HepG2 (cell line): ENCODE measurements at regions not wholly inside any gene's neighbourhood (a gene's known extent, or its start where the extent isn't known, plus 50 kb on each side); places are given as distances from the start of the nearest gene placed in this dataset.

Experiments used
- HHEX ChIP-seq: IDR thresholded peaks from 2 replicates; pipeline ENCODE4 v1.6.1; 2016; ENCODE audit warnings: control low read depth
- JUN ChIP-seq: sonication (generic); formaldehyde crosslinking; IDR thresholded peaks from 2 replicates; pipeline ENCODE4 v1.4.0; 2020; ENCODE audit warnings: mild to moderate bottlenecking, missing genetic modification reagents
- MIXL1 ChIP-seq: IDR thresholded peaks from 2 replicates; pipeline ENCODE4 v1.6.1; 2016
- NCOA2 ChIP-seq: sonication (generic); formaldehyde crosslinking; IDR thresholded peaks from 2 replicates; pipeline ENCODE4 v1.8.0; 2022; ENCODE audit warnings: inconsistent platforms
- RBFOX2 ChIP-seq: fragments of 200-400 bp; formaldehyde crosslinking; IDR thresholded peaks from 2 replicates; pipeline ENCODE4 v1.6.1; 2017; ENCODE audit warnings: low read depth, mild to moderate bottlenecking, low read length
- SAP130 ChIP-seq: IDR thresholded peaks from 2 replicates; pipeline ENCODE4 v1.6.1; 2016; ENCODE audit warnings: low read depth
- SIX4 ChIP-seq: sonication (generic); formaldehyde crosslinking; IDR thresholded peaks from 2 replicates; pipeline ENCODE4 v1.4.0; 2020; ENCODE audit warnings: missing genetic modification reagents
- SOX5 ChIP-seq: IDR thresholded peaks from 2 replicates; pipeline ENCODE4 v1.6.1; 2016; ENCODE audit warnings: borderline replicate concordance
- ZNF777 ChIP-seq: sonication (generic); formaldehyde crosslinking; IDR thresholded peaks from 2 replicates; pipeline ENCODE4 v1.4.0; 2020; ENCODE audit warnings: missing genetic modification reagents
- TF ChIP-seq, protein P1 (sequence below): sonication (generic); formaldehyde crosslinking; IDR thresholded peaks from 2 replicates; pipeline ENCODE4 v1.5.1; 2020; ENCODE audit warnings: mild to moderate bottlenecking, missing genetic modification reagents, borderline replicate concordance
- TF ChIP-seq, protein P2 (sequence below): sonication (generic); formaldehyde crosslinking; conservative IDR thresholded peaks from 2 replicates; pipeline ENCODE4 v1.5.0; 2020; ENCODE audit warnings: missing genetic modification reagents
- TF ChIP-seq, protein P3 (sequence below): sonication (generic); formaldehyde crosslinking; IDR thresholded peaks from 2 replicates; pipeline ENCODE4 v1.4.0; 2020; ENCODE audit warnings: missing genetic modification reagents
- TF ChIP-seq, protein P4 (sequence below): sonication (generic); formaldehyde crosslinking; conservative IDR thresholded peaks from 2 replicates; pipeline ENCODE4 v1.4.0; 2020; ENCODE audit warnings: mild to moderate bottlenecking, missing genetic modification reagents, moderate library complexity
- TF ChIP-seq, protein P5 (sequence below): sonication (generic); formaldehyde crosslinking; IDR thresholded peaks from 2 replicates; pipeline ENCODE4 v1.4.0; 2020; ENCODE audit warnings: missing genetic modification reagents, mild to moderate bottlenecking, borderline replicate concordance

DNA sequence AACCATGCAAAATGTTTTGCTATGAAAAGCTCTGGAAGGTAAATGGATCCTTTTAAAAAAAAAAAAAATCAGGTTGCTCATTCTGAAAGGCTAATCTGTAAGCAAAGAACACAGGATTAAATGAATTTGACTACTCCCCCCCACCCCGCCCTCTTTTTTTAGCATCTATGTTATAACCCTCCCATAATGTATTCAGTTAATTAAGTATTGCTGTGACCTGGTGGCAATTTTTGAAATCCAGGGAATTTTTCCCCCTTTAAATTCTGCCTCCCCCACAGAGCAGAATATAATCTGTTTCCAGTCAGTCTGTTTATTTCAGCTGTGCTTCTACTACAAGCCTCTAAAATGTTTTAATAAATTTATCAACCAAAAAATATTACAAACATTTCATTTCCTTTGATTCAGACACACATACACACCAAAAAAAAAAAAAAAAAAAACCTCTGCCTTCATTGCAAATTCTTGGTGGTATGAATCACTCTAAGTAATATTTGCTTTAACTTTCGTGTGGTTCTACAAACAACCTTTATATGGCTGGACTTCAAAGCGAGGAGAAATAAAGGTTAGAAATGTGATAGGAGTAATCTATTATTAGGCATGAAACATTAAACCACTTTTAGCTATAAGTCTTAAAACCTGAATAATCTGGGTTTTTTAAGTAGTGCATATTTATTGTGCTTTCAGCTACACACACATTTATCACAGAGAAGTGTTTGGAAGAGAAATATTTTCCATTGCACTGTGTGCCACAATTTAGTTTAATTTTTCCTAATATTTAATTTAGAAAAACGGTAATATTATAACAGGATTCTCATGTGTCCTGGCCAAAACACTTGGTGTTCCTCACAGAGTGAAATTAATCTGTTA, 64.4 kb upstream of the ARID5B start (continued):
- TF ChIP-seq, protein P1, sequence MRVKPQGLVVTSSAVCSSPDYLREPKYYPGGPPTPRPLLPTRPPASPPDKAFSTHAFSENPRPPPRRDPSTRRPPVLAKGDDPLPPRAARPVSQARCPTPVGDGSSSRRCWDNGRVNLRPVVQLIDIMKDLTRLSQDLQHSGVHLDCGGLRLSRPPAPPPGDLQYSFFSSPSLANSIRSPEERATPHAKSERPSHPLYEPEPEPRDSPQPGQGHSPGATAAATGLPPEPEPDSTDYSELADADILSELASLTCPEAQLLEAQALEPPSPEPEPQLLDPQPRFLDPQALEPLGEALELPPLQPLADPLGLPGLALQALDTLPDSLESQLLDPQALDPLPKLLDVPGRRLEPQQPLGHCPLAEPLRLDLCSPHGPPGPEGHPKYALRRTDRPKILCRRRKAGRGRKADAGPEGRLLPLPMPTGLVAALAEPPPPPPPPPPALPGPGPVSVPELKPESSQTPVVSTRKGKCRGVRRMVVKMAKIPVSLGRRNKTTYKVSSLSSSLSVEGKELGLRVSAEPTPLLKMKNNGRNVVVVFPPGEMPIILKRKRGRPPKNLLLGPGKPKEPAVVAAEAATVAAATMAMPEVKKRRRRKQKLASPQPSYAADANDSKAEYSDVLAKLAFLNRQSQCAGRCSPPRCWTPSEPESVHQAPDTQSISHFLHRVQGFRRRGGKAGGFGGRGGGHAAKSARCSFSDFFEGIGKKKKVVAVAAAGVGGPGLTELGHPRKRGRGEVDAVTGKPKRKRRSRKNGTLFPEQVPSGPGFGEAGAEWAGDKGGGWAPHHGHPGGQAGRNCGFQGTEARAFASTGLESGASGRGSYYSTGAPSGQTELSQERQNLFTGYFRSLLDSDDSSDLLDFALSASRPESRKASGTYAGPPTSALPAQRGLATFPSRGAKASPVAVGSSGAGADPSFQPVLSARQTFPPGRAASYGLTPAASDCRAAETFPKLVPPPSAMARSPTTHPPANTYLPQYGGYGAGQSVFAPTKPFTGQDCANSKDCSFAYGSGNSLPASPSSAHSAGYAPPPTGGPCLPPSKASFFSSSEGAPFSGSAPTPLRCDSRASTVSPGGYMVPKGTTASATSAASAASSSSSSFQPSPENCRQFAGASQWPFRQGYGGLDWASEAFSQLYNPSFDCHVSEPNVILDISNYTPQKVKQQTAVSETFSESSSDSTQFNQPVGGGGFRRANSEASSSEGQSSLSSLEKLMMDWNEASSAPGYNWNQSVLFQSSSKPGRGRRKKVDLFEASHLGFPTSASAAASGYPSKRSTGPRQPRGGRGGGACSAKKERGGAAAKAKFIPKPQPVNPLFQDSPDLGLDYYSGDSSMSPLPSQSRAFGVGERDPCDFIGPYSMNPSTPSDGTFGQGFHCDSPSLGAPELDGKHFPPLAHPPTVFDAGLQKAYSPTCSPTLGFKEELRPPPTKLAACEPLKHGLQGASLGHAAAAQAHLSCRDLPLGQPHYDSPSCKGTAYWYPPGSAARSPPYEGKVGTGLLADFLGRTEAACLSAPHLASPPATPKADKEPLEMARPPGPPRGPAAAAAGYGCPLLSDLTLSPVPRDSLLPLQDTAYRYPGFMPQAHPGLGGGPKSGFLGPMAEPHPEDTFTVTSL (CRISPR knock-in tag): peak; percentile 67; the same call in 1 of the 2 replicates
- TF ChIP-seq, protein P2, sequence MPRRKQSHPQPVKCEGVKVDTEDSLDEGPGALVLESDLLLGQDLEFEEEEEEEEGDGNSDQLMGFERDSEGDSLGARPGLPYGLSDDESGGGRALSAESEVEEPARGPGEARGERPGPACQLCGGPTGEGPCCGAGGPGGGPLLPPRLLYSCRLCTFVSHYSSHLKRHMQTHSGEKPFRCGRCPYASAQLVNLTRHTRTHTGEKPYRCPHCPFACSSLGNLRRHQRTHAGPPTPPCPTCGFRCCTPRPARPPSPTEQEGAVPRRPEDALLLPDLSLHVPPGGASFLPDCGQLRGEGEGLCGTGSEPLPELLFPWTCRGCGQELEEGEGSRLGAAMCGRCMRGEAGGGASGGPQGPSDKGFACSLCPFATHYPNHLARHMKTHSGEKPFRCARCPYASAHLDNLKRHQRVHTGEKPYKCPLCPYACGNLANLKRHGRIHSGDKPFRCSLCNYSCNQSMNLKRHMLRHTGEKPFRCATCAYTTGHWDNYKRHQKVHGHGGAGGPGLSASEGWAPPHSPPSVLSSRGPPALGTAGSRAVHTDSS (CRISPR knock-in tag): no peak
- TF ChIP-seq, protein P3, sequence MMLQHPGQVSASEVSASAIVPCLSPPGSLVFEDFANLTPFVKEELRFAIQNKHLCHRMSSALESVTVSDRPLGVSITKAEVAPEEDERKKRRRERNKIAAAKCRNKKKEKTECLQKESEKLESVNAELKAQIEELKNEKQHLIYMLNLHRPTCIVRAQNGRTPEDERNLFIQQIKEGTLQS (CRISPR knock-in tag): peak; percentile 54; the same call in 1 of the 2 replicates
- peak; percentile 55 for TF ChIP-seq NCOA2 (CRISPR knock-in tag)
- TF ChIP-seq, protein P4, sequence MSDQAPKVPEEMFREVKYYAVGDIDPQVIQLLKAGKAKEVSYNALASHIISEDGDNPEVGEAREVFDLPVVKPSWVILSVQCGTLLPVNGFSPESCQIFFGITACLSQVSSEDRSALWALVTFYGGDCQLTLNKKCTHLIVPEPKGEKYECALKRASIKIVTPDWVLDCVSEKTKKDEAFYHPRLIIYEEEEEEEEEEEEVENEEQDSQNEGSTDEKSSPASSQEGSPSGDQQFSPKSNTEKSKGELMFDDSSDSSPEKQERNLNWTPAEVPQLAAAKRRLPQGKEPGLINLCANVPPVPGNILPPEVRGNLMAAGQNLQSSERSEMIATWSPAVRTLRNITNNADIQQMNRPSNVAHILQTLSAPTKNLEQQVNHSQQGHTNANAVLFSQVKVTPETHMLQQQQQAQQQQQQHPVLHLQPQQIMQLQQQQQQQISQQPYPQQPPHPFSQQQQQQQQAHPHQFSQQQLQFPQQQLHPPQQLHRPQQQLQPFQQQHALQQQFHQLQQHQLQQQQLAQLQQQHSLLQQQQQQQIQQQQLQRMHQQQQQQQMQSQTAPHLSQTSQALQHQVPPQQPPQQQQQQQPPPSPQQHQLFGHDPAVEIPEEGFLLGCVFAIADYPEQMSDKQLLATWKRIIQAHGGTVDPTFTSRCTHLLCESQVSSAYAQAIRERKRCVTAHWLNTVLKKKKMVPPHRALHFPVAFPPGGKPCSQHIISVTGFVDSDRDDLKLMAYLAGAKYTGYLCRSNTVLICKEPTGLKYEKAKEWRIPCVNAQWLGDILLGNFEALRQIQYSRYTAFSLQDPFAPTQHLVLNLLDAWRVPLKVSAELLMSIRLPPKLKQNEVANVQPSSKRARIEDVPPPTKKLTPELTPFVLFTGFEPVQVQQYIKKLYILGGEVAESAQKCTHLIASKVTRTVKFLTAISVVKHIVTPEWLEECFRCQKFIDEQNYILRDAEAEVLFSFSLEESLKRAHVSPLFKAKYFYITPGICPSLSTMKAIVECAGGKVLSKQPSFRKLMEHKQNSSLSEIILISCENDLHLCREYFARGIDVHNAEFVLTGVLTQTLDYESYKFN (CRISPR knock-in tag): peak; percentile 74
- no peak for TF ChIP-seq ZNF777 (CRISPR knock-in tag)
- peak; percentile 57; the same call in 1 of the 2 replicates for TF ChIP-seq SIX4 (CRISPR knock-in tag)
- TF ChIP-seq, protein P5, sequence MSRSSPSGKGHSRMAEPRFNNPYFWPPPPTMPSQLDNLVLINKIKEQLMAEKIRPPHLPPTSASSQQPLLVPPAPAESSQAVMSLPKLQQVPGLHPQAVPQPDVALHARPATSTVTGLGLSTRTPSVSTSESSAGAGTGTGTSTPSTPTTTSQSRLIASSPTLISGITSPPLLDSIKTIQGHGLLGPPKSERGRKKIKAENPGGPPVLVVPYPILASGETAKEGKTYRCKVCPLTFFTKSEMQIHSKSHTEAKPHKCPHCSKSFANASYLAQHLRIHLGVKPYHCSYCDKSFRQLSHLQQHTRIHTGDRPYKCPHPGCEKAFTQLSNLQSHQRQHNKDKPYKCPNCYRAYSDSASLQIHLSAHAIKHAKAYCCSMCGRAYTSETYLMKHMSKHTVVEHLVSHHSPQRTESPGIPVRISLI (CRISPR knock-in tag): peak; percentile 87
- TF ChIP-seq SOX5 (CRISPR knock-in tag): peak; percentile 68; the same call in 1 of the 2 replicates
- TF ChIP-seq JUN (CRISPR knock-in tag): 0 out of 2 replicates have a peak, but pooled peaks have one; percentile 68
- TF ChIP-seq HHEX (CRISPR knock-in tag): 0 out of 2 replicates have a peak, but pooled peaks have one; percentile 30
- no peak for TF ChIP-seq RBFOX2
- TF ChIP-seq SAP130: peak; percentile 43; the same call in 1 of the 2 replicates
- 0 out of 2 replicates have a peak, but pooled peaks have one; percentile 30 for TF ChIP-seq MIXL1
